Naive thymus-derived CD4-positive, alpha-beta T cell (primary cell): ENCODE measurements at regions not wholly inside any gene's neighbourhood (a gene's known extent, or its start where the extent isn't known, plus 50 kb on each side); places are given as distances from the start of the nearest gene placed in this dataset.

Experiments used
- ATAC-seq: fragments of 150-1000 bp; cut with Tn5 transposase; 2 replicates; pipeline ENCODE4 v1.10.0; 2021; ENCODE audit warnings: mild to moderate bottlenecking, moderate library complexity
- CTCF ChIA-PET: fragments of 350-600 bp; sonication (Branson Sonifier 250); formaldehyde crosslinking; loops from one replicate; lab custom pipeline; 2021; ENCODE audit warnings: antibody characterized with exemption; lab: Charles Lee
- POLR2A ChIA-PET: fragments of 350-600 bp; sonication (Branson Sonifier 250); formaldehyde crosslinking; loops from one replicate; lab custom pipeline; 2021; ENCODE audit warnings: antibody characterized with exemption, inconsistent platforms; lab: Charles Lee
- DNase-seq, 9 donors: peaks; one replicate each; pipeline versions ENCODE4 v3.0.0 to v3.0.0-alpha.2; 2020 to 2022; ENCODE audit warnings: mixed read lengths in 1 of 9
- H3K27ac ChIP-seq: one replicate; pipeline ENCODE4 v1.7.0; 2013; ENCODE audit warnings: mild to moderate bottlenecking, low read depth, low read length, moderate library complexity
- H3K27me3 ChIP-seq, 2 donors: one replicate each; pipeline ENCODE4 v1.7.0; 2013; ENCODE audit warnings: low read length in 2 of 2, mild to moderate bottlenecking in 2 of 2, moderate library complexity in 2 of 2; ENCODE audit not compliant: control insufficient read depth in 2 of 2, insufficient read depth in 2 of 2
- H3K36me3 ChIP-seq, 3 experiments: 1 replicate in 2 of 3; 2 replicates in 1 of 3; pipeline ENCODE4 v1.7.0; 2013; ENCODE audit warnings: low read length in 3 of 3, mild to moderate bottlenecking in 3 of 3, moderate library complexity in 1 of 3; ENCODE audit not compliant: insufficient read depth in 3 of 3, control insufficient read depth in 2 of 3
- H3K4me1 ChIP-seq, 2 donors: one replicate each; pipeline ENCODE4 v1.7.0; 2013; ENCODE audit warnings: low read length in 2 of 2, mild to moderate bottlenecking in 2 of 2, moderate library complexity in 1 of 2; ENCODE audit not compliant: control insufficient read depth in 2 of 2, insufficient read depth in 2 of 2
- H3K4me3 ChIP-seq: 2 replicates; pipeline ENCODE4 v1.7.0; 2013; ENCODE audit warnings: mild to moderate bottlenecking, low read length
- H3K9me3 ChIP-seq, 3 experiments: 1 replicate in 2 of 3; 2 replicates in 1 of 3; pipeline ENCODE4 v1.7.0; 2013; ENCODE audit warnings: low read length in 3 of 3; ENCODE audit not compliant: control insufficient read depth in 2 of 3
- H3K27ac Mint-ChIP-seq, 9 donors: one replicate each; pipeline ENCODE4 v1.8.0; 2020 to 2022; ENCODE audit warnings: mixed read lengths in 9 of 9, mild to moderate bottlenecking in 8 of 9, moderate library complexity in 5 of 9, inconsistent platforms in 2 of 9
- H3K27me3 Mint-ChIP-seq, 5 donors: one replicate each; pipeline ENCODE4 v1.8.0; 2021 to 2022; ENCODE audit warnings: mixed read lengths in 5 of 5, mild to moderate bottlenecking in 1 of 5
- H3K36me3 Mint-ChIP-seq, 5 donors: one replicate each; pipeline ENCODE4 v1.8.0; 2020 to 2022; ENCODE audit warnings: mixed read lengths in 5 of 5, mild to moderate bottlenecking in 3 of 5, inconsistent platforms in 1 of 5
- H3K4me1 Mint-ChIP-seq, 7 donors: one replicate each; pipeline ENCODE4 v1.8.0; 2020 to 2022; ENCODE audit warnings: mixed read lengths in 7 of 7, mild to moderate bottlenecking in 3 of 7, inconsistent platforms in 1 of 7
- H3K4me3 Mint-ChIP-seq, 10 donors: one replicate each; pipeline ENCODE4 v1.8.0; 2020 to 2022; ENCODE audit warnings: mild to moderate bottlenecking in 10 of 10, mixed read lengths in 10 of 10, moderate library complexity in 6 of 10, inconsistent platforms in 2 of 10
- H3K9me3 Mint-ChIP-seq, 11 donors: one replicate each; pipeline ENCODE4 v1.8.0; 2020 to 2022; ENCODE audit warnings: mixed read lengths in 11 of 11, mild to moderate bottlenecking in 4 of 11, inconsistent platforms in 1 of 11, moderate library complexity in 1 of 11
- intact Hi-C, 2 donors: fragments of 100-400 bp; cut with micrococcal nuclease; formaldehyde crosslinking; loops; one replicate each; pipeline ENCODE4 v1.15.1; 2023

- Mint-ChIP-seq H3K27me3 (peaks cover 23 to 34% (median 27%) of the 10 kb centered on the region in 5 donors), H3K27ac (peak overlapping the region in 1 of 9 donors; percentile 4), H3K36me3 (no peaks in the 10 kb centered on the region), H3K9me3 (peaks cover 0 to 6% (median 0%) of the 10 kb centered on the region in 11 donors), H3K4me3 (no peak overlapping the region), H3K4me1 (peaks cover 0 to 5% (median 0%) of the 10 kb centered on the region in 7 donors)
- H3K4me3 ChIP-seq = no peak overlapping the region
- no peak overlapping the region for H3K27ac ChIP-seq
- no peak for ATAC-seq
- ChIA-PET CTCF (no interaction called here), POLR2A (no interaction called here)
- peaks cover 0 to 4% of the 10 kb centered on the region in 2 donors for H3K27me3 ChIP-seq
- no peaks in the 10 kb centered on the region for H3K4me1 ChIP-seq
- H3K9me3 ChIP-seq = no peaks in the 10 kb centered on the region
- intact Hi-C loops = no loop called here
- no peaks in the 10 kb centered on the region for H3K36me3 ChIP-seq
- DNase-seq = no peak
Observed at GRCh38 chr6:16948396-16948795, 153.5 kb upstream of the STMND1 start.

- Histone ChIP-seq H3K4me1 (no peaks in the 10 kb centered on the region), H3K27ac (no peak overlapping the region), H3K36me3 (no peaks in the 10 kb centered on the region), H3K9me3 (no peaks in the 10 kb centered on the region), H3K4me3 (no peak overlapping the region), H3K27me3 (peaks cover 0 to 4% of the 10 kb centered on the region in 2 donors)
- ATAC-seq (no peak), DNase-seq (no peak)
- intact Hi-C loops = no loop called here
- peaks cover 17 to 28% (median 25%) of the 10 kb centered on the region in 5 donors for H3K27me3 Mint-ChIP-seq
- H3K27ac Mint-ChIP-seq = peak overlapping the region in 1 of 9 donors; percentile 4
- ChIA-PET CTCF (no interaction called here), POLR2A (no interaction called here)
- H3K36me3 Mint-ChIP-seq = no peaks in the 10 kb centered on the region
- peaks cover 0 to 5% (median 0%) of the 10 kb centered on the region in 7 donors for H3K4me1 Mint-ChIP-seq
- peaks cover 0 to 2% (median 0%) of the 10 kb centered on the region in 11 donors for H3K9me3 Mint-ChIP-seq
- no peak overlapping the region for H3K4me3 Mint-ChIP-seq
Observed at GRCh38 chr6:16947375-16948015, 154.4 kb upstream of the STMND1 start.

- intact Hi-C loops = no loop called here
- Histone ChIP-seq H3K4me1 (no peaks in the 10 kb centered on the region), H3K27ac (no peak overlapping the region), H3K36me3 (no peaks in the 10 kb centered on the region), H3K9me3 (no peaks in the 10 kb centered on the region), H3K27me3 (peaks cover 0 to 4% of the 10 kb centered on the region in 2 donors), H3K4me3 (no peak overlapping the region)
- DNase-seq = no peak
- Mint-ChIP-seq H3K27me3 (peaks cover 28 to 37% (median 31%) of the 10 kb centered on the region in 5 donors), H3K4me3 (no peak overlapping the region), H3K27ac (no peak overlapping the region), H3K36me3 (no peaks in the 10 kb centered on the region), H3K9me3 (peaks cover 0 to 2% (median 0%) of the 10 kb centered on the region in 11 donors), H3K4me1 (peaks cover 0 to 5% (median 0%) of the 10 kb centered on the region in 7 donors)
- POLR2A ChIA-PET = no interaction called here
- ATAC-seq = no peak
- CTCF ChIA-PET = no interaction called here
Observed at GRCh38 chr6:16944596-16944995, 157.3 kb upstream of the STMND1 start.

GRCh38 chr6:16939839-16940238 lies 162.0 kb upstream of the STMND1 start:
- DNase-seq (no peak), ATAC-seq (no peak)
- Mint-ChIP-seq H3K4me3 (no peak overlapping the region), H3K9me3 (peaks cover 0 to 4% (median 0%) of the 10 kb centered on the region in 11 donors), H3K27ac (no peak overlapping the region), H3K27me3 (peaks cover 24 to 41% (median 32%) of the 10 kb centered on the region in 5 donors), H3K36me3 (no peaks in the 10 kb centered on the region), H3K4me1 (no peaks in the 10 kb centered on the region)
- Histone ChIP-seq H3K36me3 (no peaks in the 10 kb centered on the region), H3K9me3 (no peaks in the 10 kb centered on the region), H3K27ac (no peak overlapping the region), H3K4me1 (no peaks in the 10 kb centered on the region), H3K4me3 (no peak overlapping the region), H3K27me3 (peaks cover 0 to 4% of the 10 kb centered on the region in 2 donors)
- intact Hi-C loops = no loop called here
- ChIA-PET POLR2A (no interaction called here), CTCF (no interaction called here)

- no peaks in the 10 kb centered on the region for H3K36me3 ChIP-seq
- no peaks in the 10 kb centered on the region for H3K4me1 Mint-ChIP-seq
- DNase-seq (no peak), ATAC-seq (no peak)
- peaks cover 23 to 41% (median 31%) of the 10 kb centered on the region in 5 donors for H3K27me3 Mint-ChIP-seq
- no peak overlapping the region for H3K27ac Mint-ChIP-seq
- H3K4me1 ChIP-seq = no peaks in the 10 kb centered on the region
- no peak overlapping the region for H3K4me3 ChIP-seq
- H3K9me3 ChIP-seq = no peaks in the 10 kb centered on the region
- peaks cover 0 to 4% (median 0%) of the 10 kb centered on the region in 11 donors for H3K9me3 Mint-ChIP-seq
- no peak overlapping the region for H3K27ac ChIP-seq
- H3K4me3 Mint-ChIP-seq = no peak overlapping the region
- ChIA-PET POLR2A (no interaction called here), CTCF (no interaction called here)
- peaks cover 0 to 4% of the 10 kb centered on the region in 2 donors for H3K27me3 ChIP-seq
- intact Hi-C loops = no loop called here
- H3K36me3 Mint-ChIP-seq = no peaks in the 10 kb centered on the region
Observed at GRCh38 chr6:16939351-16939750, 162.5 kb upstream of the STMND1 start.

GRCh38 chr6:16936893-16937292 lies 165.0 kb upstream of the STMND1 start:
- Histone ChIP-seq H3K27me3 (peaks cover 0 to 4% of the 10 kb centered on the region in 2 donors), H3K36me3 (no peaks in the 10 kb centered on the region), H3K27ac (no peak overlapping the region), H3K9me3 (no peaks in the 10 kb centered on the region), H3K4me1 (no peaks in the 10 kb centered on the region), H3K4me3 (no peak overlapping the region)
- Mint-ChIP-seq H3K4me3 (no peak overlapping the region), H3K27me3 (peaks cover 26 to 38% (median 32%) of the 10 kb centered on the region in 5 donors), H3K9me3 (peaks cover 0 to 4% (median 0%) of the 10 kb centered on the region in 11 donors), H3K27ac (no peak overlapping the region), H3K36me3 (no peaks in the 10 kb centered on the region), H3K4me1 (no peaks in the 10 kb centered on the region)
- DNase-seq (no peak), ATAC-seq (no peak)
- ChIA-PET CTCF (no interaction called here), POLR2A (no interaction called here)
- intact Hi-C loops = no loop called here

- intact Hi-C loops = no loop called here
- Mint-ChIP-seq H3K4me1 (no peaks in the 10 kb centered on the region), H3K36me3 (no peaks in the 10 kb centered on the region), H3K4me3 (no peak overlapping the region), H3K27me3 (peaks cover 10 to 28% (median 25%) of the 10 kb centered on the region in 5 donors), H3K9me3 (peaks cover 0 to 5% (median 0%) of the 10 kb centered on the region in 11 donors), H3K27ac (no peak overlapping the region)
- H3K4me1 ChIP-seq = no peaks in the 10 kb centered on the region
- ChIA-PET CTCF (no interaction called here), POLR2A (no interaction called here)
- H3K27me3 ChIP-seq = peaks cover 0 to 4% of the 10 kb centered on the region in 2 donors
- no peak overlapping the region for H3K4me3 ChIP-seq
- ATAC-seq (no peak), DNase-seq (no peak)
- no peaks in the 10 kb centered on the region for H3K36me3 ChIP-seq
- no peaks in the 10 kb centered on the region for H3K9me3 ChIP-seq
- H3K27ac ChIP-seq = no peak overlapping the region
Observed at GRCh38 chr6:16933961-16934360, 167.9 kb upstream of the STMND1 start.
